Dermis blood vessel endothelial cell (primary cell): ENCODE measurements at regions not wholly inside any gene's neighbourhood (a gene's known extent, or its start where the extent isn't known, plus 50 kb on each side); places are given as distances from the start of the nearest gene placed in this dataset.
"Not testable (repeated sequence)": the region's sequence is repeated elsewhere in the genome, so short reads cannot be mapped to it uniquely, and the experiment has no call there.

ENCODE experiments used
- DNase-seq: peaks from one replicate; pipeline ENCODE4 v3.0.0; 2010

DNA sequence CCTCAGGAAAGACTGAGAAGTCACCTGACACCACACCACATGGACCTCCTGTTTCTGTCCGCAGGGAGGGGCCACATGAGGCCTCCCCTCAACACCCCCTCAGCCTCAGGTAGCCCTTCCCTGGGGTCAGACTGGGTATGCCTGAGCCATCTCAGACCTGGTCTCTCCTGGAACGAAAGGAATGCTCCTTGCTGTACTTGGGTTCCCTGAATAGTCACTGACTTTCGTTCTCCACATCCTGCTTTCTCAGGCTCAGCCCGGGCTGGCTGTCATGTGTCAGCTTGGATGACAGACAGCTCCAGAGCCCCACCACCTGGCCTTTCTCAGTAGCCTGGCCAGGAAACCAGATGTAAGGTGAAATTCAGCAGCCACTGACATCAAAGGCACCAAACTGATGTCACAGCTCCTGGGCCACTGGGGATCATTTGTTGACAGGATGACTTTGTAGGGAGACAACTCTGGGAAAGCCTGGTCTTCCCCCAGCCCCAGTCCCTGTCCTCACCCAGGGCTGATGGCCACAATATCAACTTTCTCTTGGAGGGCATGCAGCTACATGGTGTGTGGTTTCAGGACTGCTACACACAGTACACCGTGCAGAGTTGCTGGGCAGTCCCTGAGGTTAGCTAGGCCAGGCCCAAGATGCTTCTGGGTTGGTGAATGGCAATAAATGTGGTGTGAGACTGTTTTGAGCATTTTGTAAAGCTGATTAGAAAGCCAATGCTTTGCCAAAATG lies 141.4 kb upstream of the MRPS22 start:
- DNase-seq: peak; percentile 7

DNA sequence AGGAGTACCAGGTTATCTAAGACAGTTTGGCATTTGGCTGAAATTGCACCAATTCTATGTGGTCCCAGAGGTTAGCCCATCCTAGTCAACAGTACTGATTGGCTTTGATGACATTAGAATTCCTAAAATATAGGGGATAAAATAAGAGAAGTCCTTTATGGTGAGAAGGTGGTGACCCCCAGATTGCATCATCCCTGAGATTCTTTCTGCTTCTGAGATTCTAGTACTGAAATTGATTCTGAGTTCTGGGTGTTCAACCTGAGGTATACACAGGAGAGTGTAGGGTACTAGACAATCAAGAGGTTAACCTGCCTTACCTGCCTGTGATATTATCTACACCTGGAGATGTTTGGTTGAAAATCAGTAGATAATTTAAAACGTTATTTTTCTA lies 140.9 kb upstream of the MRPS22 start:
- DNase-seq: no peak

DNA sequence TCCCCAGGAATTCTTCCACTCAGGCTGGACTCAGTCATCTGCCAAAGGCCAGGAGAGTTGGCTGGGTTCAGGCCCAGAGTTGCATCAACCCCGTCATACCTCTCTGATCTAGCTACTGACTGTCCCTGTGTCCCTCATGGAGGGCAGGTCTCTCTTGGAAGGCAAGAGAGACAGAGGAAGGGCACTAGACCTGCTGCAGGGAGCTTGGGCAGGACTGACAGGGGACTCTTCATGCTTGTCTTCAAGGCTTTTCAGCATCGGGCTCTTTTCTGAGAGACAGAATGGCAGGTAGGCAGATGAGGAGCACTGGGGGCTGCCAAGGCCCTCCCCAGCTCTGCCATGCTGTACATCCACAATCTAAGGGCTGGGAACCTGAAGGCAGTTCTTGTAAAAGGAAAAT lies 140.1 kb upstream of the MRPS22 start:
- no peak for DNase-seq

DNA sequence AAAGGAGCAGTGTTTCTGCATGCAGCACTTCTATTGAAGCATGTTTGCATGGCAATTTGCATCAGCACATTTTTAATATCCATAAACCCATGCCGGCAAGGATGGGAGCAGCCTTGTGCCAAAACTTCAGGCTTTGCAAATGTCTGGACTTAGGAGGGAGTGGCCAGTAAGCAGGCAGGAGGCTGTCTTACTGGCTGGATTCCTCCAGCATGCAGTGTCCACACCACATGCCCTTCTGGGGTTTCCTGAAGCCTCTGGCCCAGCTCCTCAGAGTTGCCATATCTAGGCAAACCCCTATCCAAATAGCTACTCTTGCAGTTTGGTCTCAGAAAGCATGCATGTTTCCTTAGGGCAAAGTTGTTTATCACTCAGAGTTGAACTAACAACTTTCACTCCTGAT lies 139.1 kb upstream of the MRPS22 start:
- no peak for DNase-seq

DNA sequence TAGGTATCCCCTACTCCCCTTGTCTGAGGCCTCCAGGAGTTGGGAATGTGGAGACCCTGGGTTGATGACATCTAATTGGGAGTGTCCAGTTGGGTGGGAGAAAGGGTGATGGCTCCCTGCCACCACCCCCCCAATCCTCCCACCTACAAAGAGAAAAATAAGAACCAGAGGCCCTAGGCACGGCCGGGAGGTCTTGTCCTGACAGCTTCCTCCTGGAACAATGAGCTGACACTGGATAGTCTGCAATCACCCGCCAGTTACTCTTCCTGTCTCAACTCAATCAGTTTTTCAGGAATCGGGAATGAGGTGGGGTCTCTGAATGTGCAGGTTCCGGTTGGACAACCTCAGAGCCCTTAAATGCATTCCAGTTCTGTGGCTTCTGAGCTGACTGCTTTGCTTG lies 129.9 kb upstream of the MRPS22 start:
- DNase-seq: no peak

DNA sequence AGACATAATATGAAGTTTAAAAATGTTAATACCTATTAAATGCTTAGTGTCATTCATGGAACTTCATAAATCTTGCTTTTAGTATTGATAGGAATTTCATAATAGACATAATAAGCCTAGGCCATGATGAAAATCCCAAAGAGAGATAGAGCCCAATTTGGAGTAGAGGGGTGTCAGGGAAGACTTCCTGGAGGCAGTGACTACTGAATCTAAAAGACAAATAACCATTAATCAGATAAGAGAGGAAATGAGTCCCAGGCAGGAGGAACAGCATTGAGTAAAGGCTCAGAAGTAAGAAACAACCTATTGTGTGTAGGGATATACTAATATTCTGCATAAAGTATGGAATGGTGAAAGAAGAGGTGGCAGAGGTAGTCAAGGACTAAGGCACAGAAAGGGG lies 126.9 kb upstream of the MRPS22 start:
- DNase-seq: no peak

DNA sequence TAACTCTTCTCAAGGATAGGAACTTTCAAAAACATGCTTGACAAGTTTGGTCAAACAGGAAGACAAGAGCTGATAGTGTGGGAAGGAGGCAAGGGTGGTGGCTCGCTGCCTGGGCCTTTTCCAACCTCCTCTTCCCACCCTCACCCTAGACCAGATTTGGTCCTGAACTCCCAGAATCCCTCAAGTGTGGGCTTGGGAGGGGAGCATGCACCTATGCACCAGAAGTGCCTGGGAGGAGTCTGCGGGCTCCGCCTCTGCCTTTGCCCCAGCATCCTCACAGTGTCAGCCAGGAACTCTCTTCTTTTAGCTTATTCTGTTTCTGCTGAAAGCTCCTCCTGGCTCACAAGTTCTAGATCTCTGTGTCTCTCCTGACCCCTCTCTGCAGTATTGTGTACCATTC lies 126.2 kb upstream of the MRPS22 start:
- DNase-seq: no peak

DNA sequence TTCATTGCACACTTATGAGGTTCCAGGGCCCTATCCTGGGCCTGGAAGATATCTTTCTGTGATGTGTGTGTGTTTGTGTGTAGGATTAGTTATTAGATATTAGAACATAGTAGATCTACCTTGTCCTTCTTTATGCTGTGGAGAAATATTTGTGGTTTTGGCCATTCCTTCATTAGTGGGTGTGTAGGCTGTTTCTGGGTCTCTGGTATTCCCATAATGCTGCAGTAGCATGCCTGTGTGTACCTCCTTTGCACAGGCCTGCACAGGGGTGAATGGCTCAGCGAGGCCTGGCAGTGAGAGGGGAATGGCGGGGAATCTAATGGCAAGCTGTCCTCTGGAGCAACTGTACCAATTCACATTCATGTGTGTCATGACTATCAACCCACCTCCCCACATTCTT lies 125.8 kb upstream of the MRPS22 start:
- DNase-seq: no peak

DNA sequence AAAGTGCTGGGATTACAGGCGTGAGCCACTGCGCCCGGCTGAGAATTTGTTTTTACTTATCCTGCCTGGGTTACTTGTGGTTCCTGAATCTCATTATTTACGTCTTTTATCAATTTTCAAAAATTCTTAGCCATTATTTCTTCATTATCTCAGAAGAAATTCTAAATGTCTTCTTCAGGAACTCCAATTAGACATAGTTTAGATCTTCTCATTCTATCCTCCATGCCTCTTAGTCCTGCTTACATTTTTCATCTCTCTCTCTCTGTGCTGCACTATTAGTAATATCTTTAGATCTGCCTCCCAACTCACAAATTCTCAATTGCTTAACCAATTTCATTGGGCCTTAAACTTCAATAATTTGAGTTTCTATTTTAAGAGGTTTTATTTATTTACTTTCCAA lies 124.4 kb upstream of the MRPS22 start:
- DNase-seq: no peak

DNA sequence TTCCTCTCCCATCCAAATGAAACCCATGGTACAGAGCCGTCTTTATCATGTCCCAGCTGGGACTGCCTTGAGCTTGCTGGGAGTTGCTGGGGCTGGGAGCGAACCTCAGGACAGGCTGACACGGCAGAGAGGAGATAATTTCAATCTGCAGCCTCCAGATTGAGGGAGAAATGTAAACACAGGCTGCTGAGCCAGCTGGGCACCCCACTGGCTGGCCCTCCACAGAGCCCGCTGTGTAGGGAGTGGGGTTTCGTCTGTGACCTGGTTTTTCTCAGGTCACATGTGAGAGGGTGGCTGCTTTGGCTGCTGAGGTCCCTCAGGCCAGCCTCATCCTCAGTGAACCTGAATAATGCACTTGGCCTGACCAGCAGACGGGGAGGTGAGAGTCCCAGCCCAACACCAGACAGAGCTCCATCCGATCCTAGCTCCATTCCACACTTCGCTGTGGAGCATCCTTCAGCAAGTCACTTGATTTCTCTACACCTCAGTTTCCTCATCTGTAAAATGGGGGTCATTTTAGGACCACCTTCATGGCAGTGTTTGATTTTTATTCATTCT lies 121.6 kb upstream of the MRPS22 start:
- no peak for DNase-seq

DNA sequence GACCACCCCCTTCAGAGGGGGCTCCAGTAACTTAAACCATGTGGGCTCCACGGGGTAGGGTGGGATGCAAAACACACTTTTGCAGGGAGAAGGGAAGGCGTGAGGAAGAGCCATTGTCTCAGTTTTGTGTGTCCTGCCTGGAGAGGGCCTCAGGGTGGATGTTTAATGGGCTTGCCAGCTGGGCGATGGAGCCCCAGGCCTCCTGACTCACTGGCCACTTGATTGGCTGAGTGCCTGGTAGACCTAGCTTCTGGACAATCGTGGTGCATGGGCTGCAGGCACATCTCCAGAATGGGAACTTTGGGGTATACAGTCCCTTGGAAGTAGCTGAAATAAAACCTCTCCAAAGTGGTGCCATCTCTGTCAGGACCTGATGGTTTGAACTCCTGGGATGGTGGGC lies 118.3 kb upstream of the MRPS22 start:
- DNase-seq: no peak

DNA sequence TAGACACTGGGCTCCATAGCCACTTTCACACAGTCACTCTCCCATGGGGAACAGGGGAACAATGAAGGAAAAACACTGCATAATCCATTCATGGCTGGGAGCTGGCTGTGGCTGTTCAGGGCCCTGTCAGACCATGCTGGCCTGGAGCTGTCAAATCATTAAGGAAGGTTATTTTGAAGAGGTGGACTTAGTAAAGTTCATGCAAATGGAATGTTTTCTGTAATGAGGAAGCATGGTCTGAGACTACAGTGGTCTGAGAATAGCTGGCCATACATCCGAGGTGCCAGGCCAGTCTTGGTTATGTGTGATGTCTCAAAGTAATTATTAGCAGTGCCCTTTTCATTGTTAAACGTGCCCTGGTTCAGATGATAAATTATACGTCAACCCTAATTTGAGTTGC lies 117.1 kb upstream of the MRPS22 start:
- no peak for DNase-seq

DNA sequence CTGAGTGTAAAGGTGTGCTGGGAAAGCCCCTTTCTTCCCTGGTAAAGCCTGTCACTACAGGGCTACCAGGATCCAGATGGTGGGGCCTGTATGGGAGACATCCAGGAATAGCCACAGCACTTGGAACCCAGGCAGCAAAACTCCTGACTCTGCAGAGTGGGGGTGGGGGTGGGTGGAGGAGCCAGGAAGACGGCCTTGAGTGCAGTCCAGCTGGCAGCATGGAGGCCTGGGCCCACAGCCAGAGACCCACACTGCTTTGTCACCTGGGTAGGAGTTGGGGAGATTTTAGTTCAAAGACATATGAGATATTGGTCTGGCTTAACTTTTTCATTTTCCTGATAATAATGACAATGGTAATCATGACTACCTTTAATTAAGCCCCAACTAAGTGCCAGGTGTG lies 116.7 kb upstream of the MRPS22 start:
- DNase-seq: no peak

DNA sequence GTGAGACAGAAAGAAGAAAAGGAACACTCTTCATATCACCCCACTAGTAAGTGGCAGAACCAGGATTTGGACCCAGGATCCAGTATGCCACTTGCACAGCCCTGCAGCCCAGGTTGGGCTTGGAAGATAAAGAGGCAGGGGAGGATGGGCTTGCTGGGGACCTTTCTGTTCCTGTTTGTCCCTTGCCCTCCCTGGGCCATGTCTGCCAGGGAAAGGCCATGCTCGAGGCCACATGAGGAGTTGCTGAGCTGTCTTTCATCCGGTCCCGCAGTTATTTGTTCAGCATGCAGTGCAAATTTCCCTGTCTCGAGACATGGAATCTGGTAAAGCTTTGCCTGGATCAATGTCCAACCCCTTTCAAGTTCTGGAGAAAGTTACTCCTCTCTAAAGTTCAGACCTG lies 116.0 kb upstream of the MRPS22 start:
- no peak for DNase-seq

DNA sequence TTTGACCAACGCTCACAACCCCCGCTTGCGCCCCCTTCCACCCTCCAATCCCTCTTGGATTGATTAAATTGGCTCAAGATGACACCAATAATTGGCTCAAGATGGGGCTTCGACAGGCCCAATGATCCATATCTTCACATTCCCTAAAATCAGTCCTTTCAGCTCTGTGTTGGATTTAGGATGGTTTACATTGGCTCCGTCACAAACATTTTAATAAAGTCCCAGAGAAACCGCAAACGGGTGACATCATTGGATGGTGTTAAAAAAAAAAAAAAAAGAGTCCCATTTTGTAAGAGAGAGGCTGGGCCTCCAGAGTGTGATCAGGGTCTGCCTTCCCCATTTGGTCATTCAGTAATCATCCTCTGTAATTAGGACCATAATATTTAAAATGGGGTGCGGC lies 113.4 kb upstream of the MRPS22 start:
- no peak for DNase-seq

DNA sequence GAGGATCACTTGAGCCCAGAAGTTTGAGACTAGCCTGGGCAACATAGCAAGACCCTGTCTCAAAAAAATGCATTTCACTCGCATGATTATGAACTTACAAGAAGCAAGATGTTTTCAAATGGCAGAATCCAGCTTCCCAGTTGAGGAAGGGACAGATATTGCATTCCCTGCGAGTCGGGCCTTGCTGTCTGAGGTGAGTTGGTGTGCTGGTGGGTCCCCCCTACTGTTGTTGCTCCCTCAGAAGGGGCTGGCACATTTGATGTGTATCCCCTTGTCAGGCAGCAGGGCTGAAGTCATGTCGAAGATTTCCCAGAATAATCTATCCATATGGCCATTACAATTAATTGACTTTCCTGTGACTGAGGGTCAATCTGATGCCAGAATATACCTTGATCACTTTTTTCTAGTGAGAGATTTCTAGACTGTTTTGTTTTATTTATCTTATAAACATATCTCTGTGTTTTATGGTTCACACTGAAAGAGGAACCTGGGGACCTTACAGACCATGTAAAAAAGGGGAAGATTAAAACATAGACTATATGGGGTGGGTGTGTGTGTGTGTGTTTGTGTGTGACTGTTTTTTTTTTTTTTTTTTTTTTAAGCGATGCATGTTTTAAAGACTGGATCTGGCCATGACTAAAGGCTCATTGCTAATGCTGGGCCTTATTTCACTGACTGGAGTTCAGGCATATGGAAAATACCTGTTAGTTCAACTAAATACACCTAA lies 112.1 kb upstream of the MRPS22 start:
- no peak for DNase-seq

DNA sequence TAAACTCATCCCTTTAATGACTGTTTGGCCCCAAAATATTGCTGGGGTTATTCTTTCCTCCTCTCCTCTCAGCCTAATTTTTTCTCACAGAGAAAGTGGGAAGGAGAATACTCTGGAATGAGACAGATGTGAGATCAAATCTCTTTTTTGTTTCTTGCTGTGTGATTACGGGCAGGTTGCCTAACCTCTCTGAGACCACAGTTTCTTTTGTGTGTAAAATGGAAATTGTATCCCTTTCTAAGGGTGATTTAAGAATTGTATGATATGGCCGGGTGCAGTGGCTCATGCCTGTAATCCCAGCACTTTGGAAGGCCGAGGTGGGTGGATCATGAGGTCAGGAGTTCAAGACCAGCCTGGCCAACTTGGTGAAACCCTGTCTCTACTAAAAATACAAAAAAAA lies 111.5 kb upstream of the MRPS22 start:
- not testable (repeated sequence) for DNase-seq

DNA sequence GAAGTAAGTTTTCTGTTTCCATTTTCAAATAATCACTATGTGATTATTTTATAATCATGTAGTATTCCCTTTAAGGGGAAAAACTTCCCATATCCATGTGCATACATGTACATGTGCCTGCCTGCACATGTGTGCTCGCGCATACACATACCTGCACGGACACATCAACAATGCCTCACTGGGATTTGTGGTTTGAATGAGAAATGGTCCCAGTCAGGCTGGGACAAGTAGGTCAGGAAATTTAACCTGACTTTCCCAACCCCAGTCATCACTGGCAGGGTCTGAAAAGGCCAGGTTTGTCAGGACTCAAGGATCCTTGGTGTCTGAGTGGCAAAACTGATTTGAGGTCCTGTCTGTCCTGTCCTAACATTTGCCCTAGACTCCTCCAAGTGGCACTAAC lies 109.3 kb upstream of the MRPS22 start:
- no peak for DNase-seq

DNA sequence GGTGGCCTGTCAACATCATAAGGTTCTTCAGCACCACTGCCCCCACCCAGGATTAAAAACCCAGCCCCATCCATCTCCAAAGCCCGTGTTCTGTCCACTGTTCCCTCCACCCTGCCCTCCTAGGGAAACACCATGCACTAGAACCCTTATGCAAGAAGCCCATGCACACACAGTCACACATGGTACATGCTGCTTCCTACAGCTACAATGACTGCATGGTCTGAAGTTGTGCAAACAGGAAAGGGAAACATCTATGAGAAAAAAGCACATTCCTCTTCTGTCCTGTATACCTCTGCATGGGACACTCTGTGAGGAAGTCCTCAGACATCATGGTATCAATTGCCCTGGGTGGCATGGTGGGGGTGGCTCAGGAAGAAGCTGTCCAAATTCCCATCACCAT lies 108.6 kb upstream of the MRPS22 start:
- no peak for DNase-seq

DNA sequence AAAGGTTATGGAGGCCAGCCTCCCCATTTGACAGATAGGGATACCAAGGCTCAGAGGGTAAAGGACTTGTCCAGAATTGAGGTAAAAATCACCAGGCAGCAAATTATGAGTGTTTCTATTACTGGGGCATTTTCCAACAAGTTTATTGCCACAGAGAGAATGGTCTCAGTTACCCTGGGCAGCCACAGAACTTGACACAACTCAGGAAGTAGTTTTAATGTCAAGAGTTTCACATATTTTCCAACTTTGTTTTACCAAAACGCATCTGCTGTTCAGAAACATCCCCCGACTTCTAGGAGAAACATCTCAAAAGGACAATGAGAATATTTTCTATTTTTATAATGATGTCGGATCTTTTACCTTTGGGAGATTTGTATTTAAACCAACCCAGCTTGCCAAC lies 107.5 kb upstream of the MRPS22 start:
- DNase-seq: no peak

DNA sequence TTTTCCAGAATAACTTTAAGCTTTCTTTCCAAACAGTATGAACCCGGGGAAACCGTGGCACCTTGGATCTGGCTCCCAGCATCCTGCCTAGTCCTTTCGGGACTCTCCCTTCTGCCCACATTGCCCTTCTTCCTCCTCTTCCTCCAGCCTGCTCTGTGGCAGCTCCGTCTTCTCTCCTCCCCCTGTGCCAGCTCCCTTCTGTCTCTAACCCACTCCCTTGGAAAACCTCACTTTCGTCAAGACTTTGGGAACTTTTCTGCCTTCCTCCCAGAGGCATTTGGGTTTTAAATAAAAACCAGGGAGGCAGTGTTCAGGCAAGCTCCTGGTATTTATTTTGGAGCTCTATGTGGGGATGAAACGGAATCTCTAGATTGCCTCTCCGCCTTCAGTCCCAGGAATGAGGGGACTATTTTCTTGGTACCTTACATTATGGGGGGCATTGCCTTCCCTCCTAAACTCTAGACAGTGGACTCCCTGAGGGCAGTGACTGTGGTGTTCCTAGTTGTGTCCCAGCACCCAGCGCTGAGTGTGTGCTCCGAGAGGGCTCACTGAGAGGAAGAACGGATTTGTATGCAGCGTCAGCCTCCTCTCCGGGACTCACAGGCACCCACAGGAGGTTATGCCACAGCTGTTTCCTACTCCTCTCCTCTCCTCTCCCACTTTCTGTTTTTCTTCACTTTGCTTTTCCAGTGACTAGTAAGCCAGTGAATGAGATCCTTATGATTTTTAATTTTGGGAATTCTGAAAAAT lies 105.4 kb upstream of the MRPS22 start:
- DNase-seq: no peak

DNA sequence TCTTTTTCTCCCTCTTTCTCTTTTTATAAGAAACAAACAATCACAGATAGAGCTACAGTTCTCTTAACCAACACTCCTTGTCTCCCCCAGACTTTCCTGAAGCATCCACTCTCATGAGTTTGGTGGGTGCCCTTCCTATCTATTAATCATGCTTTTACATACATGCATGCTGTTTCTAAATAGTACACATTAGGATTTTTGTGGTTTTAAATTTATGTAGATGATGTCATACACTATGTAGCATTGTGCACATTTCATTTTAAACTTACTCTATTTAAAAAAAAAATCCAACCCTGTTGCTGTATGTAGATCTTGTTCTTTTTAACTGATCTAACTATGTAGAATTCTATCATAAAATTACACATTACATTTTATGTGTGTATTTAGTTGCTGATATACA lies 104.3 kb upstream of the MRPS22 start:
- no peak for DNase-seq

DNA sequence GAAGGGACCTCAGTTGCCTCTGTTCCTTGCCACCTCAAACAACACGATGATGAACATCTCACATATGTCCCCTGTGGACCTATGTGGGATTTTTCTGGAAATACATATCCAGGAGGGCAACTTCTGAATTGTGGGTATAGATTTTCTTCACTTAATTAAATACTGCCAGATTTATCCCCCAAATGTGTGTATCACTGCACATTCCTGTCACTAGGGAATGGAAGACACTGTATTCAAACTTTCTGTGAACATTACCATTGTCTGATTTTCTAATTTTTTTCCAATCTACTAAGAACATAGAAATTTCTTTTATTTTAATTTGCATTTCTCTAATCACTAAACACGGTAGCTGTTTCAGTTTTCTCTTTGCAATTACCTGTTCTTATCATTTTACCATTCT lies 102.0 kb upstream of the MRPS22 start:
- DNase-seq: no peak

DNA sequence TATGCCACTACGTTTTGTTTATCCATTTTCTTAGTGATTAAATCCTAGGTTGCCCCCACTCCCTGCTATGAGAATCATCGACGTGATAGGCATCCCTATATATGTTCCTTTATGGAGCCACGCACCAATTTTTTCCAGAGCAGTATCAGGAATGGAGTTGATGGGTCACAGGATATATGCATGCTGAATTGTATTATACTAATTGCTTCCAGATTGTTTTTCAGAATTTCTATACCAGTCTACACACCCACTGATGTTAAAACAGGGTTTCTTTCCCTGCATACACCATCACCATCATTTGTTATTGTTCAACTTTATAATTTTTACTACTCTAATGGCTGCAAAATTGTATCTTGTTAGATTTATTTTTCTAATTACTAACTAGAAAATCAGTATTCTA lies 100.1 kb upstream of the MRPS22 start:
- no peak for DNase-seq
